Activated gamma-delta T cell treated with Interleukin-2 at 50 U/mL for 16 hours (primary cell): ENCODE measurements at regions not wholly inside any gene's neighbourhood (a gene's known extent, or its start where the extent isn't known, plus 50 kb on each side); places are given as distances from the start of the nearest gene placed in this dataset.

Experiments used
- DNase-seq: peaks from one replicate; pipeline ENCODE4 v3.0.0-alpha.2; 2020

GRCh38 chr1:228899421-228899956, 164.2 kb downstream of the RHOU start:
- no peak for DNase-seq

DNA sequence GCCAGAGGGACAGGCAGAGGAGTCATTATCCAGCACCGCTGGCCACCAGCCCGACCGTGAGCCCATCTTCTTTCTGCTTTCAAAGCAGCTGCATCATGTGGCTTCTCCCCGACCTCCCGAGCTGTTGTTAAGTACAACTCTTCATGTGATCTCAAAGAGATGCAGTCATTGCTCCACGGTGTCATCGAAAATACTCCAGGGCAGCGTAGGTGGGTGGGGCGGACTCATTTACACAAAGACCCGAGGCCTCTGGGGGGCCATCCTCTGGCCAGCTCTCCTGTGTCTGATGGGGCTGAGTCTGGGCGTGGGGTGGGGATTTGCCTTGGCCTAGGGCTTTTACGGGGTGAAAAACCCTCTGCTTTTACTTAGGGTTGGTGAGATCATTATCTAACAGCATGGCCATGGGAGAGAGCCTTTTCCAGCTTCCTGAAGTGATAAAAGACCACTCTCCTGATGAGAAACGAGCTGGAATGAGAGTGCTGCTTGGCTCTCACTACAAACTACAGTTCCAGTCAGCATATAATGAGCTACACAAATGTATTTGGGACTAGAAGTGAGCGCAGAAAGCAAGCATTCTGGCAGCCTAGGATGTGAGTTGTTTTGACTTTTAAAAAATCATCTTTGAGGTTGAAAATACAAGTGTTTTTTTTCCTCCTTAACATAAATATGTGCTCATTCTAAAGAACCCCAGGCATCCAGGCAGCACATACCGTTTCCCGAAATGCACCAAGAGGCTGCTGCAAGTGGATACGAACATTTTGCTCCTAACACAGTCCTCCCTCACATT, 165.0 kb downstream of the RHOU start:
- no peak for DNase-seq

- no peak for DNase-seq
Measured at GRCh38 chr1:228900886-228901392, 165.7 kb downstream of the RHOU start.

DNA sequence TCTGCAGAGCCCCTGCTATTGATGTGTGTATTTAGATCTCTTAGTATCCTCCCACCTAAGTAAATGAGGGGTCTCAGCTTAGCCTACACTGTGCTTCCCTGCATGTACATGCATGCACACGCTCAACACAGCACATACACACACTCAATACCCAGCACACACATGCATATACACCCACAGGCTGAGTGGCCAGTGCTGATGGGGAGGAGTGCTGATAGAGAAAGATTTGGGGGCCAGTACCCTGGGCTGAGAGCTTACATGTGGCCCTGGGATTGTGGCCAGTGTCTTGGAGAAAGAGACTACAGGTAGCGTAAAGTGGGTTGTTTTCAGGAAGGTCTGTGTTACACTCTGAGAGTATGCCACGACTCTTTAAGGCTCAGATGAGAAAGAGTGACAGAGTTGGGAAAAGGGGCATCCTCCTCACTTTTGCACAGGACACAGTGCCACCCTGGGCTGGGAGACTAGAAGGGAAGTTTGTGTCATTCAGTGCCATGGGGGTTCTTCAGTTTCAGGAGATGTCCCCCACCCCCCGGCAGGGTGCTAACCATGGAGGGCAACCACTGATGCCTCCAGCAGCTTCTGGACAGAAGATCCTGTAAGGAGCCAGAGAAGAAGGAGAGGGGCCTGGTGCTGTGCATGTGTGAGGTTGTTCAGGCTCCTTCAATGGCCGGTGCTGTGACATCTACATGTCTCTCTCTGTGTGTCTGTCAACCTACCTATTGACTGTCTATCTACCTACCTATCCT, 166.8 kb downstream of the RHOU start:
- DNase-seq, result no peak

DNA sequence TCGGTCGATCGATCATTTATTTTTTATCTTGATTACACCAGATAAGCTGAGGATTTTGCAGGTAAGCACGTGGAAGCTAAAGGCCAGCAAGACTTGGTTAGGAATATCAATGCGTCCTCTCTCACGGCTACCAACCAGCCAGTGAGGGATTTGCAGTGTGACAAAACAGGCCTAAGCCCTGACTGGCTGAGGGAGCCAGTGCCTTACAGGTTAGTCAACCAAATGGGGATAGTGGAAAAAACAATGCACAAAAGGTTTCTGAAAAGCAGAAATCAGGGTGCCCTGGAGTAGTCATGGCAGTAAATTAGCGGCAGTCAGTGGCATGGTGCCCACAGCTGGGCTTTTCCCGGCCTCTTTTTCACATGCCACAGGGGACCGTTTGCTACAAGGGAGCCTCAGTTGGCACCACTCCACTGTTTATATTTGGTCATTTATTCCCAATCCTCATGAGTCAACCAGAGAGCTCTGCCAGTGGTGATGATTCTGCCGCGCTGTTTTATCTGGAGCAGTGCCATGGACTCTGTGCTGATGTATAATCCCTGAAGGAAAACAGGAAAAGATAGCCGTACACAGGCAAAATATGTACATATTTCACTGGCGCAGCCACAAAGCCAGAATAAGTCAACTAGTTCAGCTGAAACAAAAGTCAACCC, 167.6 kb downstream of the RHOU start:
- DNase-seq, result no peak

DNA sequence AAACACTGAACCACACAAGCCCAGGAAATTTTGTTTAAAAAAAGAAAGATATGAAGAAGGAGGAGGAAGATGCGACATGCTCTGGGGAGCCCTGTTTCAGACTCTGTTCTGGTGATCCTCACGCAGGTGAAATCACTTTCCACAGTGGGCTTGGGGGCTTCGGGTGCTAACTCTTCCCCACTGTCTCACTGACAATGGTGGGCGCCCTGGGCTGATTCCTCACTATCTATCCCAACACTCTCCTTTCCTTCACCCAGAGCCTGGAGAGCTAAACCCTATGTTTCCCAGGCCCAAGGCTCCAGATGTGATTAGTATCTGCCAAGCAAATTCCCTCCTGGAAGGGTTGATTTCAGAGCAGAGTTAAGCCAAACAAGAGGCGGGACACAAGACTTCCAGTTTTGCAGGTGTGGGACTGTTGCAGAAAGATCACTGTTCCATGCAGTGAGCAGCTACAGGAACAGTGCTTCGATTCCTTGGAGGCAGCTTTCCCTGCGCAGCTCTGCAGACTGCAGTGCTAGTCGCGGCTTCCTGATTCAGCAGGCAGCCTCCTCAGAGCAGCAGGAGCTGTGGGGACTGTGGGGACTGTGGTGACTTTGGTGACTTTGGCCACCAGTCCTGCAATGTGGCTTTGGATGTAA, 168.3 kb downstream of the RHOU start:
- no peak for DNase-seq

GRCh38 chr1:228904222-228904621, 168.9 kb downstream of the RHOU start:
- DNase-seq, result no peak

DNA sequence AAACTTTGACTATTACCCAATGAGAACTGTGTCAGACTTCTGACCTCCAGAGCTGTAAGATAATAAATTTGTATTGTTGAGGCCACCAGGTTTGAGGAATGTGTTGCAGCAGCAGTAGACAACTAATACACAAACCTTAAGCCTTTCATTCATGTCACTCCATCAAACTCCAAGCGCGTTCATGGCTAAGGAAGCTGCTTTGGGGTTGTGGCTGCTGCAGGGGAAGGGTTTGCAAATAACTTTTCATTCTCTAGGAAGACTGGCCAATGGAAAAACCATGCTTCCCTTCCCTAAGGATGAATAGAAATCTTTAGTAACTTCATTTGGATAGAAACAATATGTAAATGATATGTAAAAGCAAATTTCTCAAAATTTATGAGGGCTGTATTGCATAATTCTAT, 170.4 kb downstream of the RHOU start:
- no peak for DNase-seq

- DNase-seq, result no peak
Measured at GRCh38 chr1:228906223-228906860, 171.1 kb downstream of the RHOU start.

GRCh38 chr1:228911225-228912210, 176.2 kb downstream of the RHOU start:
- DNase-seq, result no peak

DNA sequence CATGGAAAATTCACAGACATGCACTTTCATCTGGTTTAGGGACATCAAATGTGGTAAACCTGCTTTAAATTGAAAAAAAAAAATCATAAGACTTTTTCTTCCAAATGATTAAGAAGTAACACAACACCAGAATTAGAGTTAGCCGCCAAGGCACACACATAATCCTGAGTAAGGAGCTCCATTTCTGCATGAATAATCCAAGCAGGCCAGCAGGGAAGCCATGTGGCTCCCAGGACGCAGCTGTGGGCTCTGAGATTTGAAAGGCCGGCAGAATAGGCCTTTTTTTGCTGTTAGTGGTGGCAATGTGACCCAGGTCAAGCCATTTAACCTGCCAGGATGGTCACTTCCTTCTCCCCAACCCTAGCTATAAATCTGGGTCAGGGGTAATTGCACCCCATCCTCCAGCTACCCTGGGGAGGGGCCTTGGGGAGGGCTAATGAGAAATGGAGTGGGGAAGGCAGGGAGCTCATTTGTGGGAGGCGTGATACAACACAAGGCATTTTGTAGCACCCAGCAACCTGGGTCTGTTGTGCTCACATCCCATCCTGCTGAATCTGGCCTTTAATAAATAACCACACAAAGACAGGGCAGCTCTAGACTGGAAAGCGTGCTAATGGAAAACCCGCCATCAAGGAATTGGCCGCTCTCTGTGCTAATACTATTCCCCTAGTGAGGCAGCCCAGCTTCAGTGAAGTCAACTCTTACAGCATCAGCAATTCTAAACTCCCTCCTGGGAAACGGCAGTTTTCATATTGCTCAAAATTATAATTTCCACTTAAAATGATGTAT, 178.5 kb downstream of the RHOU start:
- DNase-seq, result no peak

GRCh38 chr1:228914700-228915099, 179.4 kb downstream of the RHOU start:
- no peak for DNase-seq

DNA sequence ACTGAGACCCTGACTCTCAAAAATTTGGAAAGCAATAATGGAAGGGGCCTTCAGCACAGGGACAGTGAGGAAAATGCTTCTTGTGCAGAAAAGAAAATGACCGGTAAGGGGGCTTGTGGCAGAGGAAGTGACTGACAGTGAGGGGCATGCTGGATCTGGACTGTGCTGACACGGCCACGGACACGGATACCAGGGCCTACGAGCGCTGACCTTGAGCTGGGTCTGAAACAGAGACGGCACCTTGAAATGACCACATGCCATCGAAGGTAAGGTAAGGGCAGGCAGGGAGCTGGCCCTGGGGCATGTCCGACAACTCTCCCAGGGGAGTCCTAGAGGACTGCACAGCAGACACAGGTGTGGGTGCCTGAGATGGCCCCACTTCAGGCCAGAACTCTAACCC, 182.1 kb downstream of the RHOU start:
- no peak for DNase-seq

GRCh38 chr1:228917755-228918154, 182.5 kb downstream of the RHOU start:
- DNase-seq, result no peak

GRCh38 chr1:228918335-228918734, 183.1 kb downstream of the RHOU start:
- no peak for DNase-seq

- no peak for DNase-seq
Measured at GRCh38 chr1:228919914-228920313, 184.6 kb downstream of the RHOU start.

DNA sequence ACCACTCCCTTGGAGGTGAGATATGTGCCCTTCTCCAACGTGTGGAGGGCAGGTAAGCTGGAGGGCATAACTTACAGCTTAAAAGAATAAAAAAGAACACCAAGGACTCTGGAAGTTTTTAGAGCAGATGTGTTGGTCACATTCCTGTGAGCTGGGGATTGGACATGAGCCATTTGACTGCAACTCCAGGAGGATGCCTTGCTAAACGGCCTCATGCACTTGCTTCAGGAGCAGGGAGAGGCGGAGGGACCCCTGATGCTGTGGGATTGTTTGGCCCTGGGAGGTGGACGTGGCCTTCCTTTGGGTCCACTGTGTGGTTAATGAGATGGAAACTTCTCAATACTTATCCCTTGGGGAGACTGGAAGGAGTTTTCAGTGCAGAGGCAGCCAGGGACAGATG, 185.6 kb downstream of the RHOU start:
- DNase-seq, result no peak

DNA sequence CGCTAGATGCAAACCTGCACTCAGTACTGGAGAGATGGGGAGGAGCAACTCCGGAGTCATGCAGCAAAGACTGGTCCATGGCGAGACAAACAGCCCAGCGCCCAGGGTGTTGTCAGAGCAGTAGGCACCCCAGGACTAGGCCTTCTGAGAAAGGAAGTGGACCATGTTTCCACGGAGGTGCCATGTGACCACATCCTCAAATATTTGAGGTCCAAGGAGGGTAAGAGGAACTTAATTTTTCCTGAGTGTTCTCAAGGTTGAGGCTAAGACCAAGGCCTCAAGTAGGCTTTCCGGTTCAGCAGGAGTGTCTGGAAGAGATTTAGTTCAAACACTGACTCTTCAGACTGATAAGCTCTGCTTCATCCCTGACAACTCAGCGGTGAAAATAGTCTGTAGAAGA, 186.2 kb downstream of the RHOU start:
- no peak for DNase-seq

DNA sequence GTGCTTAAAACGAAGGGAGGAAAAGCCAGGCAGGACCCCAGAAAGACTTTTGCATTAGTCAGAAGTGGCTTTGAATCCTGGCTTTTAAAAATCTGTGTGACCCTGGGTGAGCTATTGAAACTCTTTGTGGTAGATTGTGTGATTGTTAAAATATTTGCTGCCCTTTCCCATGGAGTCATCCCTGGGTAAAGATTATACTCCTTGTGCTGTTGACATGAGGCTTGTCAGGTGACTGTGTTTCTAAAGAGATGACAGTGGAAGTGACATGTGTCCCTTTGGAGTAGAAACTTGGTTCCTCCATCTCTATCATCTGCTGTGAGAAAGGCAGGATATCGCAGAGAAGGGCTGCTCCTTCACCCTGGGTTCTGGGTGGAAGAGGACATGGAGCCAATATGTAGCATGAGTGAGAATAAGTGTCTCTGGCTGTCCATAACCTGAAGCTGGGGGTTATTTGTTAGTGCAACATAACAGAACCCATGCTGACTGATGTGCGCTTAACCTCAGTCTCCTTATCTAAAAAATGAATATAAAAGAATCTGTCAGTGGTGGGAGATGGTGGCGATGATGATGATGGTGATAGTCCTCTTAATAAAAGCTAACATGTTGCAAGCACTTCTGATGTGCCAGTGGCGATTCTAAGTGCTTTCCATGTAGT, 187.6 kb downstream of the RHOU start:
- no peak for DNase-seq
